ENCODE measurements at regions not wholly inside any gene's neighbourhood (a gene's known extent, or its start where the extent isn't known, plus 50 kb on each side); places are given as distances from the start of the nearest gene placed in this dataset.

GRCh38 chr6:164554226-164554625 is 755.2 kb downstream of the C6orf118 start:
- Mint-ChIP-seq H3K27ac (no peak overlapping the region), H3K9me3 (peaks cover 19 to 33% (median 20%) of the 10 kb centered on the region in 3 donors), H3K36me3 (no peaks in the 10 kb centered on the region), H3K27me3 (no peaks in the 10 kb centered on the region), H3K4me3 (no peak overlapping the region), H3K4me1 (no peaks in the 10 kb centered on the region)
- ChIA-PET POLR2A (no interaction called here), CTCF (no interaction called here)
- Histone ChIP-seq H3K27me3 (replicated peaks in 1 of 2; ENCODE audit: control insufficient read depth in 2 of 2, extremely low read depth in 1 of 2, insufficient read depth in 2 of 2, low read length in 1 of 2) (no peaks in the 10 kb centered on the region), H3K4me1 (ENCODE audit: control insufficient read depth in 1 of 2, extremely low read depth in 1 of 2, insufficient read depth in 2 of 2, low read length in 2 of 2) (no peaks in the 10 kb centered on the region), H3K9me3 (no peaks in the 10 kb centered on the region), H3K4me3 (ENCODE audit: control insufficient read depth in 1 of 2, extremely low read depth in 1 of 2, low read length in 1 of 2) (no peak overlapping the region), H3K27ac (ENCODE audit: low read length) (no peak overlapping the region), H3K36me3 (ENCODE audit: control insufficient read depth in 2 of 2, extremely low read depth in 1 of 2, insufficient read depth in 1 of 2, low read length in 1 of 2) (no peaks in the 10 kb centered on the region)
- 100% methylated on average over 1 of the region's 3 CpGs for WGBS (ENCODE audit: insufficient coverage)
- DNase-seq (no peak), ATAC-seq (replicated peaks in 1 of 4) (no peak)

GRCh38 chr6:164551706-164552105 is 757.7 kb downstream of the C6orf118 start:
- no peak for ATAC-seq (replicated peaks in 1 of 4)
- H3K9me3 Mint-ChIP-seq, result peaks cover 18 to 26% (median 19%) of the 10 kb centered on the region in 3 donors
- WGBS (ENCODE audit: insufficient coverage), result 60% methylated on average over 1 of the region's 4 CpGs
- DNase-seq, result no peak
- H3K27me3 Mint-ChIP-seq, result no peaks in the 10 kb centered on the region
- ChIA-PET POLR2A (interaction anchor here in 1 of 2 donors (0.6 kb wide), 1 partner anchor 138 kb away, joined by 5 read pairs; no protein-coding TSS in a partner anchor), CTCF (no interaction called here)
- no peaks in the 10 kb centered on the region for H3K9me3 ChIP-seq
- H3K27ac Mint-ChIP-seq, result no peak overlapping the region
- no peaks in the 10 kb centered on the region for H3K36me3 Mint-ChIP-seq
- H3K4me3 ChIP-seq (ENCODE audit: control insufficient read depth in 1 of 2, extremely low read depth in 1 of 2, low read length in 1 of 2), result no peak overlapping the region
- no peaks in the 10 kb centered on the region for H3K4me1 ChIP-seq (ENCODE audit: control insufficient read depth in 1 of 2, extremely low read depth in 1 of 2, insufficient read depth in 2 of 2, low read length in 2 of 2)
- no peak overlapping the region for H3K4me3 Mint-ChIP-seq
- no peaks in the 10 kb centered on the region for H3K36me3 ChIP-seq (ENCODE audit: control insufficient read depth in 2 of 2, extremely low read depth in 1 of 2, insufficient read depth in 1 of 2, low read length in 1 of 2)
- no peak overlapping the region for H3K27ac ChIP-seq (ENCODE audit: low read length)
- H3K4me1 Mint-ChIP-seq, result no peaks in the 10 kb centered on the region
- H3K27me3 ChIP-seq (replicated peaks in 1 of 2; ENCODE audit: control insufficient read depth in 2 of 2, extremely low read depth in 1 of 2, insufficient read depth in 2 of 2, low read length in 1 of 2), result no peaks in the 10 kb centered on the region

GRCh38 chr6:164547076-164547475 is 762.3 kb downstream of the C6orf118 start:
- H3K27me3 Mint-ChIP-seq, result no peaks in the 10 kb centered on the region
- no peaks in the 10 kb centered on the region for H3K4me1 Mint-ChIP-seq
- no peaks in the 10 kb centered on the region for H3K36me3 Mint-ChIP-seq
- H3K27me3 ChIP-seq (replicated peaks in 1 of 2; ENCODE audit: control insufficient read depth in 2 of 2, extremely low read depth in 1 of 2, insufficient read depth in 2 of 2, low read length in 1 of 2), result no peaks in the 10 kb centered on the region
- peaks cover 7 to 12% (median 8%) of the 10 kb centered on the region in 3 donors for H3K9me3 Mint-ChIP-seq
- H3K4me1 ChIP-seq (ENCODE audit: control insufficient read depth in 1 of 2, extremely low read depth in 1 of 2, insufficient read depth in 2 of 2, low read length in 2 of 2), result no peaks in the 10 kb centered on the region
- no peak for DNase-seq
- CTCF ChIA-PET, result no interaction called here
- H3K9me3 ChIP-seq, result no peaks in the 10 kb centered on the region
- no peaks in the 10 kb centered on the region for H3K36me3 ChIP-seq (ENCODE audit: control insufficient read depth in 2 of 2, extremely low read depth in 1 of 2, insufficient read depth in 1 of 2, low read length in 1 of 2)
- H3K27ac ChIP-seq (ENCODE audit: low read length), result no peak overlapping the region
- POLR2A ChIA-PET, result no interaction called here
- H3K27ac Mint-ChIP-seq, result no peak overlapping the region
- no peak overlapping the region for H3K4me3 Mint-ChIP-seq
- no CpG with 5 or more reads among the region's 3 CpGs for WGBS (ENCODE audit: insufficient coverage)
- H3K4me3 ChIP-seq (ENCODE audit: control insufficient read depth in 1 of 2, extremely low read depth in 1 of 2, low read length in 1 of 2), result no peak overlapping the region
- no peak for ATAC-seq (replicated peaks in 1 of 4)

DNA sequence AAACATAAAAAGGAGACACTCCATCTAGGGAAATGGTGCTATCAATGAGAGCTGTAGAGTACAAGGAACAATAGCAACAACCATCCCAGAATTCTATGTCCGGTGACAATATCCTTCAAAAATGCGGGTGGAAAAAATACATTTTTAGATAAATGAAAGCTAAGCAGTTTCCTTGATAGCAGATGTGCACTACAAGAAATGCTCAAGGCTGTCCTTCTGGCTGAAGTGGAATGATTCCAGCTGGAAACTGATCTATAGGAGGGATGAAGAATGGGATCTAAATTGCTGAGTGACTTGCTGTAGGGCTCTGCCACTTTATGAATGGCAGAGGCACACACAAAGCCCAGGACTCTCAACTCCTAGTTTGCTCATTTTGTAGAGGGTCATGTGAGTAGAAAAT is 763.1 kb downstream of the C6orf118 start:
- no peak overlapping the region for H3K27ac Mint-ChIP-seq
- Histone ChIP-seq H3K27ac (ENCODE audit: low read length) (no peak overlapping the region), H3K9me3 (no peaks in the 10 kb centered on the region), H3K4me3 (ENCODE audit: control insufficient read depth in 1 of 2, extremely low read depth in 1 of 2, low read length in 1 of 2) (no peak overlapping the region), H3K4me1 (ENCODE audit: control insufficient read depth in 1 of 2, extremely low read depth in 1 of 2, insufficient read depth in 2 of 2, low read length in 2 of 2) (no peaks in the 10 kb centered on the region), H3K36me3 (ENCODE audit: control insufficient read depth in 2 of 2, extremely low read depth in 1 of 2, insufficient read depth in 1 of 2, low read length in 1 of 2) (no peaks in the 10 kb centered on the region), H3K27me3 (replicated peaks in 1 of 2; ENCODE audit: control insufficient read depth in 2 of 2, extremely low read depth in 1 of 2, insufficient read depth in 2 of 2, low read length in 1 of 2) (no peaks in the 10 kb centered on the region)
- DNase-seq, result no peak
- no peak for ATAC-seq (replicated peaks in 1 of 4)
- WGBS (ENCODE audit: insufficient coverage), result no CpG with 5 or more reads among the region's 2 CpGs
- ChIA-PET CTCF (no interaction called here), POLR2A (no interaction called here)
- H3K9me3 Mint-ChIP-seq, result peaks cover 2 to 6% (median 5%) of the 10 kb centered on the region in 3 donors
- no peak overlapping the region for H3K4me3 Mint-ChIP-seq
- no peaks in the 10 kb centered on the region for H3K36me3 Mint-ChIP-seq
- no peaks in the 10 kb centered on the region for H3K27me3 Mint-ChIP-seq
- no peaks in the 10 kb centered on the region for H3K4me1 Mint-ChIP-seq

GRCh38 chr6:164534070-164534766 is 775.2 kb downstream of the C6orf118 start:
- Mint-ChIP-seq H3K27me3 (no peaks in the 10 kb centered on the region), H3K4me3 (no peak overlapping the region), H3K4me1 (no peaks in the 10 kb centered on the region), H3K27ac (no peak overlapping the region), H3K36me3 (no peaks in the 10 kb centered on the region), H3K9me3 (peaks cover 10 to 20% (median 13%) of the 10 kb centered on the region in 3 donors)
- DNase-seq (no peak), ATAC-seq (replicated peaks in 1 of 4) (no peak)
- Histone ChIP-seq H3K4me3 (ENCODE audit: control insufficient read depth in 1 of 2, extremely low read depth in 1 of 2, low read length in 1 of 2) (no peak overlapping the region), H3K27ac (ENCODE audit: low read length) (no peak overlapping the region), H3K9me3 (no peaks in the 10 kb centered on the region), H3K4me1 (ENCODE audit: control insufficient read depth in 1 of 2, extremely low read depth in 1 of 2, insufficient read depth in 2 of 2, low read length in 2 of 2) (no peaks in the 10 kb centered on the region), H3K36me3 (ENCODE audit: control insufficient read depth in 2 of 2, extremely low read depth in 1 of 2, insufficient read depth in 1 of 2, low read length in 1 of 2) (no peaks in the 10 kb centered on the region), H3K27me3 (replicated peaks in 1 of 2; ENCODE audit: control insufficient read depth in 2 of 2, extremely low read depth in 1 of 2, insufficient read depth in 2 of 2, low read length in 1 of 2) (no peaks in the 10 kb centered on the region)
- ChIA-PET POLR2A (no interaction called here), CTCF (no interaction called here)
- WGBS (ENCODE audit: insufficient coverage), result 76% methylated on average over 5 of the region's 10 CpGs

GRCh38 chr6:164533045-164533362 is 776.4 kb downstream of the C6orf118 start:
- Mint-ChIP-seq H3K36me3 (no peaks in the 10 kb centered on the region), H3K4me1 (no peaks in the 10 kb centered on the region), H3K27me3 (no peaks in the 10 kb centered on the region), H3K27ac (no peak overlapping the region), H3K4me3 (no peak overlapping the region), H3K9me3 (peaks cover 9 to 20% (median 10%) of the 10 kb centered on the region in 3 donors)
- Histone ChIP-seq H3K36me3 (ENCODE audit: control insufficient read depth in 2 of 2, extremely low read depth in 1 of 2, insufficient read depth in 1 of 2, low read length in 1 of 2) (no peaks in the 10 kb centered on the region), H3K27ac (ENCODE audit: low read length) (no peak overlapping the region), H3K9me3 (no peaks in the 10 kb centered on the region), H3K27me3 (replicated peaks in 1 of 2; ENCODE audit: control insufficient read depth in 2 of 2, extremely low read depth in 1 of 2, insufficient read depth in 2 of 2, low read length in 1 of 2) (no peaks in the 10 kb centered on the region), H3K4me3 (ENCODE audit: control insufficient read depth in 1 of 2, extremely low read depth in 1 of 2, low read length in 1 of 2) (no peak overlapping the region), H3K4me1 (ENCODE audit: control insufficient read depth in 1 of 2, extremely low read depth in 1 of 2, insufficient read depth in 2 of 2, low read length in 2 of 2) (no peaks in the 10 kb centered on the region)
- CTCF ChIA-PET, result interaction anchor here in 1 of 2 donors (0.6 kb wide), 1 partner anchor 1556 kb away, joined by 3 read pairs; no protein-coding TSS in a partner anchor
- POLR2A ChIA-PET, result no interaction called here
- ATAC-seq (replicated peaks in 1 of 4), result no peak
- 13% methylated on average over 1 of the region's 5 CpGs for WGBS (ENCODE audit: insufficient coverage)
- no peak for DNase-seq

Measured in T-cell (primary cell).